Lung (tissue), 11 donors: ENCODE measurements at regions not wholly inside any gene's neighbourhood (a gene's known extent, or its start where the extent isn't known, plus 50 kb on each side); places are given as distances from the start of the nearest gene placed in this dataset.

Experiments
- ATAC-seq: fragments of 200-7000 bp; cut with Tn5 transposase; one replicate; pipeline ENCODE4 v1.9.1; 2020; ENCODE audit warnings: moderate number of reproducible peaks; ENCODE audit not compliant: insufficient read depth, low FRiP score
- DNase-seq, 3 donors: peaks; one replicate each; pipeline ENCODE4 v3.0.0-alpha.2; 2013 to 2017
- H3K27ac ChIP-seq, 2 donors: one replicate each; pipeline ENCODE4 v1.5.1; 2013; ENCODE audit warnings: mild to moderate bottlenecking in 2 of 2, moderate library complexity in 2 of 2, control low read depth in 1 of 2, inconsistent platforms in 1 of 2, low read depth in 1 of 2, low read length in 1 of 2
- H3K27me3 ChIP-seq, 3 donors: one replicate each; pipeline ENCODE4 v1.5.1; 2013; ENCODE audit warnings: low read length in 2 of 3; ENCODE audit not compliant: control insufficient read depth in 3 of 3, insufficient read depth in 3 of 3
- H3K36me3 ChIP-seq, 4 donors: one replicate each; pipeline ENCODE4 v1.5.1; 2013; ENCODE audit warnings: low read length in 4 of 4, mild to moderate bottlenecking in 1 of 4, moderate library complexity in 1 of 4; ENCODE audit not compliant: control insufficient read depth in 4 of 4, insufficient read depth in 4 of 4
- H3K4me1 ChIP-seq, 5 donors: one replicate each; pipeline ENCODE4 v1.5.1; 2013; ENCODE audit warnings: low read length in 5 of 5, mild to moderate bottlenecking in 2 of 5, moderate library complexity in 1 of 5; ENCODE audit not compliant: control insufficient read depth in 5 of 5, insufficient read depth in 5 of 5
- H3K4me3 ChIP-seq: one replicate; pipeline ENCODE4 v1.5.1; 2013; ENCODE audit warnings: mild to moderate bottlenecking, control low read depth, moderate library complexity
- H3K9ac ChIP-seq, 2 donors: one replicate each; pipeline ENCODE4 v1.5.1; 2013; ENCODE audit warnings: low read length in 2 of 2, control low read depth in 1 of 2; ENCODE audit not compliant: insufficient read depth in 1 of 2
- H3K9me3 ChIP-seq, 4 donors: one replicate each; pipeline ENCODE4 v1.5.1; 2013; ENCODE audit warnings: low read length in 3 of 4, mild to moderate bottlenecking in 1 of 4, moderate library complexity in 1 of 4; ENCODE audit not compliant: control insufficient read depth in 4 of 4, insufficient read depth in 3 of 4
- WGBS, 2 donors: extraction: QIAGEN DNeasy Blood & Tissue Kit; methylation state at CpG; one replicate each; pipeline ENCODE4 v1.1.7; 2013; 5-methylcytosine and 5-hydroxymethylcytosine counted together
- TF ChIP-seq, protein P1 (sequence below): IDR thresholded peaks from 2 replicates; pipeline ENCODE4 v1.5.1; 2012; ENCODE audit warnings: mild to moderate bottlenecking; ENCODE audit errors: control extremely low read depth, extremely low read depth
- donor health status: control.
- donor health status: control.
- donor health status: Bipolar disorder and iron deficiency.
- donor health status: healthy.
- donor health status: DM: yes; HTN: yes; CAD: no.

DNA sequence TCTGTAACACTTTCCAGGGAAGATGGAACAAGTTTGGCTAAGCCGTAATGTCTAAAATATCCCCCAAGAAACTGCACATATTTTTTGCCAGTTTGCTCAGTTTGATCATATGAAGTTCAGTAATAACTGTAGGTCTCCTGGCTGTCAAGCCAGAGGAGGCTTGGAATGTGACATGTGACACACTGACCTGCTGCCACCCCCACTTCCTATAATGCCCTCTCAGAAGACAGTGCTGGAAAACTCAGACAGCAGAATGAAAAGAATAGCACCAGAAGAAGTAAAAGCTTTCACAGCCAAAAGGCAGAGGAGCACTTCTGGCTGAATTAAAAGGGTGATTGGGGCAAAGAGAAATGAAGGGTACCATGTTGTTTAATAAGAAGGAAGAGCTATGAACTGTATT is 67.4 kb upstream of the UBAC2 start:
- TF ChIP-seq, protein P1, sequence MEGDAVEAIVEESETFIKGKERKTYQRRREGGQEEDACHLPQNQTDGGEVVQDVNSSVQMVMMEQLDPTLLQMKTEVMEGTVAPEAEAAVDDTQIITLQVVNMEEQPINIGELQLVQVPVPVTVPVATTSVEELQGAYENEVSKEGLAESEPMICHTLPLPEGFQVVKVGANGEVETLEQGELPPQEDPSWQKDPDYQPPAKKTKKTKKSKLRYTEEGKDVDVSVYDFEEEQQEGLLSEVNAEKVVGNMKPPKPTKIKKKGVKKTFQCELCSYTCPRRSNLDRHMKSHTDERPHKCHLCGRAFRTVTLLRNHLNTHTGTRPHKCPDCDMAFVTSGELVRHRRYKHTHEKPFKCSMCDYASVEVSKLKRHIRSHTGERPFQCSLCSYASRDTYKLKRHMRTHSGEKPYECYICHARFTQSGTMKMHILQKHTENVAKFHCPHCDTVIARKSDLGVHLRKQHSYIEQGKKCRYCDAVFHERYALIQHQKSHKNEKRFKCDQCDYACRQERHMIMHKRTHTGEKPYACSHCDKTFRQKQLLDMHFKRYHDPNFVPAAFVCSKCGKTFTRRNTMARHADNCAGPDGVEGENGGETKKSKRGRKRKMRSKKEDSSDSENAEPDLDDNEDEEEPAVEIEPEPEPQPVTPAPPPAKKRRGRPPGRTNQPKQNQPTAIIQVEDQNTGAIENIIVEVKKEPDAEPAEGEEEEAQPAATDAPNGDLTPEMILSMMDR, result no peak
- Histone ChIP-seq H3K9ac (no peak overlapping the region), H3K9me3 (peaks cover 0 to 3% (median 0%) of the 10 kb centered on the region in 4 donors), H3K4me3 (no peak overlapping the region), H3K27ac (no peak overlapping the region), H3K27me3 (no peaks in the 10 kb centered on the region), H3K4me1 (no peaks in the 10 kb centered on the region), H3K36me3 (no peaks in the 10 kb centered on the region)
- DNase-seq, result no peak
- no peak for ATAC-seq
- WGBS, 2 donors, result 96 to 97% methylated on average over 1 of the region's 1 CpG

DNA sequence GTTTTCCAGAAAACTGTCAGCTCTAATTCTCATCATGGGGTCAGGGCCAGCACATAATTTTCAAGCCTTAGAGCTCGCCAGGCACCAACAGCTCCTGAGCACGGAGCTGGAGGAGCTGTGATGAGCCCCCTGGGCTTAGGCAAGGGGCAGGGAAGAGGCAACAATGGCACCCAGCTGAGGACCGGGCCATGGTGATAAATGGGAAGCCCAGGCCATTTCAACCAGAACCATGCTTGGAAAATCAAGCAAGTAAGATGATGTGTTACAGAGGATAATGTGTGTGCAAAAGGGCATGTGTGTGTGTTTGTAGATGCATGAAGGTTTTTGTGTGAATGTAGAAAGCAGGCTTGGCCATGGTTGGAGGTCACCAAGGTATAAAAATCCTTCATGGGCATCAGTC is 66.8 kb upstream of the UBAC2 start:
- 84 to 85% methylated on average over 3 of the region's 3 CpGs for WGBS, 2 donors

DNA sequence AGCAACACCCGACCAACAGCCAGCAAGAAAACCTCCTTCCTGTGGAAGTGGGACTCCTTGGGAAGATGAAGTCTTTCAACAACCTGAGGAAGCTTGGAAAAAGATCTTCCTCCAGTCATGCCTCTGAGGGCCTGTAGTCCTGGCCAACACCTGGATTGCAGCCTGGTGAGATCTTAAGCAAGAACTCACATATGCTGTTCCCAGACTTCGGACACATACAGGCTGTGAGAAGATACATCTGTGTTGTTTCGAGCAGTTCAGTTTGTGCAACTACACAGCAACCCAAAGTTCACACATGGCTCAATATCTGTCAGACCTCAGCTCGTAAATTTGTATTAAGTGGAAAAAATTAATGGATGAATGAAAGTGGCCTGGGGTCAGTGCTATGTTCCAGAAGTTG is 65.1 kb upstream of the UBAC2 start:
- no peaks in the 10 kb centered on the region for H3K27me3 ChIP-seq
- H3K4me3 ChIP-seq, result no peak overlapping the region

More for the DNA sequence above, 66.8 kb upstream of the UBAC2 start:
- ATAC-seq (no peak), DNase-seq (no peak)
- Histone ChIP-seq H3K36me3 (no peaks in the 10 kb centered on the region), H3K4me3 (no peak overlapping the region), H3K9ac (no peak overlapping the region), H3K9me3 (peaks cover 0 to 3% (median 0%) of the 10 kb centered on the region in 4 donors), H3K27me3 (no peaks in the 10 kb centered on the region), H3K4me1 (no peaks in the 10 kb centered on the region), H3K27ac (no peak overlapping the region)
- TF ChIP-seq, protein P1, result no peak

More for the DNA sequence above, 65.1 kb upstream of the UBAC2 start:
- 80 to 85% methylated on average over 4 of the region's 4 CpGs for WGBS, 2 donors
- ATAC-seq (no peak), DNase-seq (no peak)
- H3K9ac ChIP-seq, result no peak overlapping the region
- no peak overlapping the region for H3K27ac ChIP-seq
- H3K36me3 ChIP-seq, result no peaks in the 10 kb centered on the region
- no peaks in the 10 kb centered on the region for H3K4me1 ChIP-seq
- no peaks in the 10 kb centered on the region for H3K9me3 ChIP-seq
- TF ChIP-seq, protein P1, result no peak
